GM10248 (cell line): ENCODE measurements at regions not wholly inside any gene's neighbourhood (a gene's known extent, or its start where the extent isn't known, plus 50 kb on each side); places are given as distances from the start of the nearest gene placed in this dataset.

Source experiments
- CTCF ChIA-PET: fragments of 300-600 bp; sonication (Branson Sonifier 250); formaldehyde crosslinking; extraction: SDS; loops from one replicate; lab custom pipeline; 2021; ENCODE audit warnings: antibody characterized with exemption; lab: Yijun Ruan, JAX
- POLR2A ChIA-PET: fragments of 350-650 bp; sonication (Branson Sonifier 250); formaldehyde crosslinking; extraction: SDS; loops from one replicate; lab custom pipeline; 2020; ENCODE audit warnings: antibody characterized with exemption; lab: Yijun Ruan, JAX
- DNase-seq: peaks from one replicate; pipeline ENCODE4 v3.0.0; 2012; ENCODE audit errors: extremely low spot score
- TF ChIP-seq, protein P1 (sequence below): IDR thresholded peaks from 2 replicates; pipeline ENCODE4 v1.5.1; 2012; ENCODE audit warnings: mild to moderate bottlenecking, low read depth; ENCODE audit errors: extremely low read depth, missing control alignments, control extremely low read depth

DNA sequence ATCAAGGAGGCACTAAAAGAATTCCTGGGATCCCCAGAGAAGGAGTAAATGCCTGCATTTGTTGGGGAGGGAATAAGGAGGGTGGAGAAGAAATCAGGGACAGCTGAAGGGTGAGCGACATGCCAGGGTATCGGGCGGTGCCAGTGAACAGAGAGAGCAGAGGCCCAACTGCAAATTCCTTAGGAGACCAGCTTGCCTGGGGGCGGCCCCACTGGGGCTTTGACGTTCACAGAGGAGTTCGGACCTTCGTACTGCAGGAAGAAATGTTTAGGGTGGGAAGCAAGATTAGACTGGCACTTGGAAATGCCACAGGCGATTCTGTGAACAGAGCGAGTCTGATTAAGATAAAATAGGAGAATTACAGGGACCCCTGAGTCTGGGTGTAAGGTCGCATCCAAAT lies 65.1 kb upstream of the FGF3 start:
- ChIA-PET POLR2A (no interaction called here), CTCF (interaction anchor here (1.2 to 2.5 kb wide), 2 partner anchors 11 to 312 kb away, joined by 3 to 8 read pairs; no protein-coding TSS in a partner anchor)
- DNase-seq: no peak
- TF ChIP-seq, protein P1, sequence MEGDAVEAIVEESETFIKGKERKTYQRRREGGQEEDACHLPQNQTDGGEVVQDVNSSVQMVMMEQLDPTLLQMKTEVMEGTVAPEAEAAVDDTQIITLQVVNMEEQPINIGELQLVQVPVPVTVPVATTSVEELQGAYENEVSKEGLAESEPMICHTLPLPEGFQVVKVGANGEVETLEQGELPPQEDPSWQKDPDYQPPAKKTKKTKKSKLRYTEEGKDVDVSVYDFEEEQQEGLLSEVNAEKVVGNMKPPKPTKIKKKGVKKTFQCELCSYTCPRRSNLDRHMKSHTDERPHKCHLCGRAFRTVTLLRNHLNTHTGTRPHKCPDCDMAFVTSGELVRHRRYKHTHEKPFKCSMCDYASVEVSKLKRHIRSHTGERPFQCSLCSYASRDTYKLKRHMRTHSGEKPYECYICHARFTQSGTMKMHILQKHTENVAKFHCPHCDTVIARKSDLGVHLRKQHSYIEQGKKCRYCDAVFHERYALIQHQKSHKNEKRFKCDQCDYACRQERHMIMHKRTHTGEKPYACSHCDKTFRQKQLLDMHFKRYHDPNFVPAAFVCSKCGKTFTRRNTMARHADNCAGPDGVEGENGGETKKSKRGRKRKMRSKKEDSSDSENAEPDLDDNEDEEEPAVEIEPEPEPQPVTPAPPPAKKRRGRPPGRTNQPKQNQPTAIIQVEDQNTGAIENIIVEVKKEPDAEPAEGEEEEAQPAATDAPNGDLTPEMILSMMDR: no peak

DNA sequence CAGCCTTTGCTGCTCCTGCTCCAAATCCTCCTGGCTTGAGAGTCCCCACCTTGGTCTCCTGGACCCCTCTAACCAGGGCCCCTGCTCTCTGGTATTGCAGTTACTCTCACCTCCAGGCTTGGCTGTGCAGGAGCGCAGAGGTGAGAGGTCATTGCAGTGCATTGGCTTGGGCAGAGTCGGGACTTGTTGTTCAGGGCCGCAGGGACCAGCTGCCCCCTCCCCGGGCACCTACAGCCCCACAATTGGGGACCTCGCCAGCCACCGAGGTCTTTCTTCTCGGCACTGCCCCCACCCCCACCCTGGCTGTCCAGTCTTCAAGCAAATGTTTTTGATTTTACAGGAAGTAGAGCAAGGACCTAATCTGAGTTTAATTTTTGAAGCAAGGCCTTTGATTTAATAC lies 65.5 kb upstream of the FGF3 start:
- POLR2A ChIA-PET: no interaction called here
- DNase-seq: no peak
- CTCF ChIA-PET: no interaction called here
- TF ChIP-seq, protein P1: no peak

DNA sequence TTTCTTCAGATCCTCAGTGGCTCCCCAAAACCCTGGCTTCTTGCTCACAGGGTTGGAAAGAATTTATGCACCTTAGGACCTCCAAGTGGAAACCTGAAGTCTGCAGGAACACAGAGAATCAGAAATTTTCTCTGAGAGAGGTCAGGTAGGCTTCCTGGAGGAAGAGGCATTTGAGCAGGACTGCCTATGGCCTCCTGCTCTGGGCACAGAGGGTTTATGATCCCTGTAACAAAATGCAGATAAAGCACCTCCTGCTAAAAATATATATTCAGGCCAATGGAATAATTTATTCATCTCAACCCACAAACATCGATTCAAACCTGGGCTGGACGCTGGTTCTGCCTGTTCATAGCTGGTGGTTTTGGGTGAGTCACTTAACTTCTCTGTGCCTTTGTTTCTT lies 68.1 kb upstream of the FGF3 start:
- DNase-seq: no peak
- POLR2A ChIA-PET: no interaction called here
- CTCF ChIA-PET: interaction anchor here (1.3 to 1.8 kb wide), 3 partner anchors 14 to 216 kb away, joined by 3 to 10 read pairs (median 4); no protein-coding TSS in a partner anchor
- TF ChIP-seq, protein P1: no peak

DNA sequence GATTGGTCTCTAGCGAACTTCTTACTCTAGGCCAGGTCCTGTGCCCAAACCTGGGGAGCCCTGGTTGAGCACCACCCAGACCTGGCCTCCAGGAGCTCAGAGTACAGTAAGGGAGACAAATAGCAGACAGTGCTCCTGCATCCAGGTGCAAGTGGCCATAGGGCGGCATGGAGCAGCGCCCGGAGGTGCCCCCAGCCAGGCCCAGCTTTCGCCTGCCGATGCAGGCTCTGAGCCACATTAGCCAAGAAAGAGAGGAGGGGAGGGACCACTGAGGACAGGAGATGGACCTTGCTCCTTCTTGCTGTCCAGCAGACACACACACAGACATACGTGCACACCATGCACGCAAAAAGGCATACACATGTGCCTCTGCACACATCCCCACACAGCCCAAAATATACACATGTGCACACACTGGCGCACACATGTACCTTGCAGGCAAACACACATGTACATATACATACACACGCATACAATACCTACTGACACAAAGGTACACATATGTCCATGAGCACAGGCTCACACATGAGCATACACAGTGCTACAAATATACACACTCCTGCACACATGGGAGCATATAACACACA lies 68.7 kb upstream of the FGF3 start:
- no peak for DNase-seq
- TF ChIP-seq, protein P1: no peak
- POLR2A ChIA-PET: no interaction called here
- CTCF ChIA-PET: interaction anchor here (1.3 to 1.8 kb wide), 3 partner anchors 14 to 217 kb away, joined by 3 to 10 read pairs (median 4); no protein-coding TSS in a partner anchor

DNA sequence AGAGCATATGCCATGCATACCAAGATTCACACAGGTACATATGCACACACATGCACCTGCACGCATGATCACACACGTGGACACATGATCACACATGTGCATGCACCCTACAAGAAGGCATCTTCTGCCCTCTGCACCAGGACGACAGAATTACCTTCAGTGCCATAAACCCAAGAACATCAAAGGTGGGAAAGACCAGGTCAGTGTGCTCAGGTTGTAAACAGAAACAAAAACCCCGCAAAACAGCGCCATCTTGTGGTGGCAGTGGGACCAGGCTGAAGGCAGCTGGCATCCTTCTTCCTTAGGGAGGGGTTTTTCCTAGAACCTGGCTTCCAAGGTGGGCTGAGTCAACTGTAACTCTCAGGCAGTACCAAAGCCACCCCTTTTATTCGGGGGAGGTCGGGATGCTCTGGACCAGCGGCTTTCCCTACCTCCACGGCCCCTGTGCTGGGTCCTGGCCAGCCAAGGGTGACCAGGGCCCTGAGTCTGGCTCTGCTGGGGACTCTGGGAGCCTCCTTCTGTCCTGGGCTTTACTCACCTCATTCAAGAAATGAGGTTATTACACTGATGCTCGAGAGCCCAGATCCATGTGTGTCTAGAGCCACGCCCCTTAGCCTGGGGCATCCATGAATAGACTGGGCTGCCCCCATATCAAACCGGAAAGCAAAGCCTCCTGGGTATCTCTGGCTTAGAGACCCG lies 69.4 kb upstream of the FGF3 start:
- TF ChIP-seq, protein P1: peak; percentile 84
- DNase-seq: peak; percentile 84
- ChIA-PET POLR2A (no interaction called here), CTCF (interaction anchor here (1.1 to 1.8 kb wide), 7 partner anchors 9 to 270 kb away, joined by 3 to 11 read pairs (median 6); no protein-coding TSS in a partner anchor)

DNA sequence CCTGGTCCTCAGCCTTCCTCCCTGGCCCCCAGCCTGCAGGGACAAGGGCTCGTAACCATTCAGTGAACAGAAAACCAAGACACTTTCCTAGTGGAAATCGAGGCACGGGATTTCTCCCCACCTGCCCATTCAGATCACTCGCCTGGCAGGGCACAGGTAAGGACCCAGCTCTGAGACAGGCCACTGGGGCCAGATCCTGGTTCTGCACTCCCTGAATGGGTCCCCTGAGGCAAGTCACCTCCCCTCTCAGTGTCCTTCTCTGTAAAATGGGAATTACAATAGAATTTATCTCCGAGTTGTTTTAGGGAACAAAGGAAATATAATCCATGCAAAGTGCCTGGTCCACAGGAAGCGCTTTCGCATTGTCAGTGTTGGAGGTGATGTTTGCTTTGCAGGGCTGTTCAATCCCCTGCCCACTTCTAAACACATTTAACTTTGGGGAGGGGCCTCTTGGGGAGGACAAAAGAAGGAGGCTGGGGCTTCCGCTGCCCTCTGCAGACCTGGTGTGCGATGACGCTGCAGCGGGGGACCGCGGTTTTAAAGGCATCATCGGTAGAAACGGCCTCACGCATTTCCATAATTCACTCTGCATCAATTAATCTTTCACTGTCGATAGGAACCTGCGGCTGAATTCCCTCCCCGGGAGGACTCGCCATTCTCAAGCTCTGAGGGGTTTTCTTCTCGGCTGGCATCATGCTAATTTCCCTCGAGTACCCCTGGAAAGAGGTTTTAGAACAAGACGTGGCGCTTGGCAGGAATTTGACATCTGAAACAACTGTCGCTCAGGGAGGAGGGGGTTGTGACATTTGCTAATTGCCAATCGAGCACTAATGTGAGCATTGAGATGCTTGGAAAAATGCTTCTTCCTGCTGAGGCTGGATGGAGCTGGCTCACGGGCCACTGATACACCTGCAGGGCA lies 70.4 kb upstream of the FGF3 start:
- POLR2A ChIA-PET: no interaction called here
- CTCF ChIA-PET: interaction anchor here (1.1 to 1.3 kb wide), 8 partner anchors 8 to 306 kb away, joined by 3 to 11 read pairs (median 4); no protein-coding TSS in a partner anchor

More for the DNA sequence above, 70.4 kb upstream of the FGF3 start:
- TF ChIP-seq, protein P1: no peak
- no peak for DNase-seq
